Fibroblast of skin of scalp (primary cell): ENCODE measurements at regions not wholly inside any gene's neighbourhood (a gene's known extent, or its start where the extent isn't known, plus 50 kb on each side); places are given as distances from the start of the nearest gene placed in this dataset.
"Not testable (repeated sequence)": the region's sequence is repeated elsewhere in the genome, so short reads cannot be mapped to it uniquely, and the experiment has no call there.

Experiments
- DNase-seq: peaks from one replicate; pipeline ENCODE4 v3.0.0-alpha.2; 2013

- DNase-seq: no peak
Observed at GRCh38 chr12:78338054-78338785, 507.5 kb downstream of the NAV3 start.

DNA sequence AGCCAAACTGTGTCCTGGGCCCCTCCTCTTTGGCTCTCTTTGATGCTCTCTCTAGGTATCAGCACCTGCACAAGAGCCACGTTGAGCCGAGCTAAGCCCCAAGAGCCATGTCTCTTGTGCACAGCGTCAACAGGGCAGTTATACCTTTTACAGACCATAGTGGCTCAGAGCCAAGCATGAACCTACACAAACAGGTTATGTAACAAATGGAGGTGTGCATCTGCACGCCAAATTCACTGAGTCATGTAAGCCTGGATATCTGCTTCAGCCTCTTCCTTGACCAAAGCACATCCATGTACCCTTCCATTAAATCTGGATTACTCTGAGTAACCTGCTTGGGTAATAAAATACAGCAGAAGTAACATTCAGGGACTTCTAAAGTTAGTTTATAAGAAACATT, 509.7 kb downstream of the NAV3 start:
- no peak for DNase-seq

DNA sequence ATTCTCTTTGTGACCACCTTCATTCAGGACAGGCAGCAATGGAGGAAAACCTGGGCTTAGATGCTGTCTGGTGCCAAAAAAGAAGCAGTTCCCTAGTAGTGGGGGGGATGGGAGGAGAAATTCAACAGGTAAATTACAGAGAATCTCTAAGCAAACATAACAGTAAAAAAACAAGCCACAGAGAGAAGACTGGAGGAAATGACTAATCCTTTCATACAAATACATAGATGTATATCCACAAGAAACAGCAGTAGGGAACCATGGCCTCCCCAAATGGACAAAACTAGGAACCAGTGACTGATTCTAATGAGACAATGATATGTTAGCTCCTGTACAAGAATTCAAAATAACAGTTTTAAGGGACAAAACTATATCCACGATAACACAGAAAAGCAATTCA, 513.0 kb downstream of the NAV3 start:
- DNase-seq: no peak

DNA sequence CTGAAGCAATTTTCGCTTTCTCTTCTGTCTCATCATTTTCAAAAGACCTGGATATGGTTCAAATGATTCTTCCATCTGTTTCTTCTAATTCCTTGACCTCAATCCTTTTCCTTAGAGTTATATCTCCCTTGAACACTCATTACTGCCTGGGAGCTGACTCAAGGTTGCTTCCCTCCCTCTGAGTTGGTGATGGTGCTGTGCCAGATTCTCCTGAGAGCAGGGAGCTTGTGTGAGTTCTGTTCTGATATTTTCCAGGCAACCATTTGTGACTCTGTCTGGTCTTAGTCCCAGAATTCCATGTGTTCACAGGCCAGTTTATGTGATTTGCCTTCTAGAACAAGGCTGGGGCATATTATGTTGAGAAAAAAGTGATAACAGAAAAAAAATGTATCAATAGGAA, 505.1 kb upstream of the SYT1 start:
- DNase-seq: peak; percentile 5

GRCh38 chr12:78361683-78362082, 502.9 kb upstream of the SYT1 start:
- no peak for DNase-seq

GRCh38 chr12:78371284-78371683, 493.3 kb upstream of the SYT1 start:
- DNase-seq: no peak

DNA sequence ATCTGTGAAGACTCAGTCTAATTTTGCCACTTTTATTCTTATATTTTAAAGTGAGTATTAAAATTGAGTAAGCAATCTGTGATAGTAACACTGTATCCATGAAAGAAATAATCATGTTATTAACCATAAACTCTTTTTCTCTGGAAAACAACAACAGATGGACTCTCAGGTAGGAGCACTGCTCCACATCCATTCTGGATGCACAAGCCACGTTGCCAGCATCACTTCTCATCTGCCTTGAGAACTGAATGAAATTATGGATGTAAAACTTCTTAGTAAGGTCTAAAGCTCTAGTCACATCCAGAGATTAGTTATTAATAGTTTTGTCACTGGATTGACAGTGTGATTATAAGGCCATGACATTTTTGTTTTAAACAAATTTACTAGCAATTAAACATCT, 489.1 kb upstream of the SYT1 start:
- no peak for DNase-seq

DNA sequence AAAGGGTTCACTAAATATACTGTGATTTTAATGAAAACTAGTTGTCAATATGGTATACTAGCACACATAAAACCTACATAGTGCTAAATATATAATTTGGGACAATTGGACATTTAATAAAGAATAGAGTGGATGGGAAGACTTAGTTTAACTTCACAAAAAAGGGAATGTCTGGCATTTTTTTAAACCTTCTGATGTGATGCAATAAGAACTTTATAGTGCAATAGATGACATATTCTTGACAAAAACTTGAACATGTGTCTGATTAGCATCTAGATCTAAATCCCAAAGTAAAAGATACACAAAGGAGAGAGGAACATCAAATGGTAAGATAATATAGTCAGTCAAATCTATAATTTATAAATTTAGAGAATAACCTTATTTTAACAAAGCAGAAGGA, 488.3 kb upstream of the SYT1 start:
- no peak for DNase-seq

GRCh38 chr12:78379065-78379464, 485.5 kb upstream of the SYT1 start:
- not testable (repeated sequence) for DNase-seq

- DNase-seq: no peak
Observed at GRCh38 chr12:78383414-78383813, 481.2 kb upstream of the SYT1 start.

DNA sequence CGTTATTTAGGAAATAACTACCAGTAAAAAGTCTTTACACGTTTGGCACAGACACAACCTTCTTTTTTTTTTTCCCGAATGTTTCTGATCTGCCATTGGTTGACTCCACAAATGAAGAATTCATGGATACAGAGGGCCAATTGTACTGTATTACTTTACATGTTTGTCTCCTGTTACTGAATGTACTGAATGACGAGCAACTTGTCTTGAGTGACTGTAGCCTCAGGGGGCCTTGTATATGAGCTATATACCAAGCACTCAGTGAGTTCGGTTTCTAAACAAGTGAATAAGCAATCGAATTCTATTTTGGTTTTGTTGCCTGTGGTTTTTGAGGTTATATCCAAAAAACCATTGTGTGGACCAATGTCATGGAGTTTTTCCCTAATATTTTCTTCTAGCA, 480.0 kb upstream of the SYT1 start:
- no peak for DNase-seq

DNA sequence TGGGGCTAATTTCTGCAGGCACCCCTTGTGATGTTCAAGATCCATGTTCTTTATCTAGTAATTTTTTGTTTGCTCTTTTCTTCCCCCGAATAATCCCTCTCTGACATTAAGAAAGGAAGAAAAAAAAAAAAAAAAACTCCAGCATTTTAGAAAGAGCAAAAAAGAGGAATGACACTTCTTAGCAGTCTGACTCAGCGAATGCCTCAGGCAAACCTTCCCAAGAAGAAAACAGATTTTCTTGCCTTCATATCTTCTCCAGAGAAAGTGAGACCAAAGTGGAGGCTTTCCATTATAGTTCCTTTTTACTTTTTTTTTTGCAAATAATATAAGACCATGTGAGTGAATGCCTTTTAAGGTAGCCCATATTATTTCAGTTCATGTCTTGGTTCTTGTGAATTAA, 479.0 kb upstream of the SYT1 start:
- no peak for DNase-seq

- no peak for DNase-seq
Observed at GRCh38 chr12:78386871-78387270, 477.7 kb upstream of the SYT1 start.

DNA sequence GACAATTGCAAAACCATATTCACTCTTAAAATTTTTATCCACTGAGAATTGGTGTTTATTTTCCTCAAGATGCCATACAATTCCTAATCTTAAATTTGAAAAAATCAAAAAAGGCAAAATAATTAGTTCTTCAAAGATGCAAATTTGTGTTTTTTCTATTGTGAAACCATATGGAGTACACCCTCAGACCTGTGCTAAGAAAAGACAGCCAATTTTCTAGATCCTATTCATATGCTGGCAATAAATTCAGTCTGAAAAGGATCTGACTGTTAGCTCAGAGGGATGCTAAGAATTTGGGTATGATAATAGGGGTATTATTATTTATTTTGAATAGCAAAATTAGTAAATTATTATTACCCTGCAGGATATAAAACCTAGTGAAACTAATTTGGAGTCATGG, 476.9 kb upstream of the SYT1 start:
- no peak for DNase-seq

GRCh38 chr12:78388461-78388860, 476.1 kb upstream of the SYT1 start:
- DNase-seq: no peak

GRCh38 chr12:78390920-78391319, 473.7 kb upstream of the SYT1 start:
- no peak for DNase-seq

GRCh38 chr12:78392918-78393317, 471.7 kb upstream of the SYT1 start:
- peak; percentile 35 for DNase-seq

DNA sequence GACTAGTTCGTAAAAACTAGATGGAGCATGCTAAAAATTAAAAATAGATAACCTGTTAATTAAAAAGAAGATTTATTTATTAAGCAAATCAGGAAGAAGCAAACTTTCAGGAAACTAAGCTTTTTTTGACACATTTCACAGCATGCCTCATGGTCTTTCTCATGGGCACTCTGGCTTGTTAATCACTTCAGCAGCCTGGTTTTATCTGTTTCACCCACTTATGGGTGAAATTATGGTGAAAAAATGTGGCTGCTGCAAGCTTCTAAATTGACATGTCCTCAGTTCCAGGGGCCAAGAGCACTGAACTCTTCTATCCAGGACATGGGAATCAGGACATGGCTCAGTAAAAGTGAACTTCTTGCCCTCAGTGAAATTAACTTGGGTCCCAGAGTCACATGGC, 468.6 kb upstream of the SYT1 start:
- no peak for DNase-seq

DNA sequence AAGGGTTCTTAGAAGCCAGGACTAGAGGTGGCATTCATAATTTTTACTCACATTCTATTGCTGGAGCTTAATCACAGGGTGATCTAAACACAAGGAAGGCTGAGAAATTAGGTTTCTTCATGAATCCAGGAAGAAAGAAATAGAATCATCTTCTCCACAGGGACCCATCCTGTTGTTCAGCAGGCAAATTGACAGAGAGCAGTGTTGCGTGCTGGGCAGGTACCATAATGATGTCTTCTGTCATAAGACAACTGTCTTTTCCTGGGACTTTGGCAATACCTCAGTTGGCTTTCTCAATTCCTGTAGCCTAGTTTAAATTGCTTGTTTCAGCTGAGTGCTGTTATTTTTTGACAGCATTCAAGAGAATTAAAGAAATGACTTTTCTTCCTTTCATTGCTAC, 468.0 kb upstream of the SYT1 start:
- DNase-seq: no peak

- DNase-seq: no peak
Observed at GRCh38 chr12:78398750-78399149, 465.8 kb upstream of the SYT1 start.

DNA sequence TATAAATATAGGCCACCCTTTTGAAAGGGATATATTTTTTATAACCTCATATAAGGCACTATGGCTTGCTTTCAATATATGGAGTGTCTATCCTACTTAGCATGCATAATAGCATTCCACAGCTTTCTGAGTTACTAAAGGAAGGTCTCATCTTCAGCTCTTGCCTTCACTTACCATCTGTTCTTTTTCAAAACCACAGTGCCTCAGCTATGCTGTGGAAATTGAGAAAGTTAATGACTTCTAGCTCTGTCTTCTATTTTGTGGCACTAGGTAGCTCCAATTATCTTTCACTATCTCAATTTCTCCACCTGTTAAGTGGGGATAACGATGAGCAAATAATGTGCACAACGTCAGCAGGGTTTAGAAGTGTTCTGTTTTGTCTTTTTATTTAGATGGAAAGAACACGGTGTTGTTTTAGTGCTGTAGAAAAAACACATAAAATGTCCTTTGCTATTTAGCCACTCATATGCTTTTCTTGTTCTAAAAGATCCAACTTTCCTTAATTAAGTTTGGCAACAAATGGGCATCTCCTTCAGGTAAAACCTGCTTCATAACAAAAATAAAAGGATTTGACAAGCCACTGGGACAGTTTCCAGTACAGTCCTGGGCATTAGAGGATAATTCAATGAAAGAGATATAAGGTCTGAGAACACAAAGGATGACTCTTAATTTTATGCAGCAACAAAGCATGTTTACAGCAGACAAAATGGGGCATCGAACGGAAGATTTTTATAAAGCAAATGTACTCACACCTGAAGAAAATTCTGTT, 462.0 kb upstream of the SYT1 start:
- no peak for DNase-seq

- DNase-seq: peak; percentile 78
Observed at GRCh38 chr12:78403136-78403535, 461.4 kb upstream of the SYT1 start.

GRCh38 chr12:78403681-78404080, 460.9 kb upstream of the SYT1 start:
- DNase-seq: peak; percentile 19

DNA sequence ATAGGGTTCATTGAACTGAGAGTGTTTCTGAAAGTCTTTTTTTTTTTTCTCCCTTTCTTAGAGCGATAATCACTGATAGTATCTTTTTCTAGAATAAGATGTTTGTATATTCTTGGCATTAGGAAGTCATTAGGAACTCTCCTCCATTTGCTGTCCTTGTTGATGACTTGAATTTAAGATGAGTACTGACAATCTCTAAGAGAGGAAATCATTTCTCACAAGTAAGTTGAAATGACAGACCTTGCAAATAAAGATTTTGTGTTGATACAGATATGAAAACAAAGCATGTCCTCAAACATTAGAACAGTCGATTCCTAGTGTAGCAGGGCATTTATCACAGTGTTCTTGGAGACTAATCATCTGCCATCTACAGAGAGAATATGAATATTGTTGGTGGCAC, 458.4 kb upstream of the SYT1 start:
- no peak for DNase-seq
